OCI-LY7 (cell line): ENCODE measurements at regions not wholly inside any gene's neighbourhood (a gene's known extent, or its start where the extent isn't known, plus 50 kb on each side); places are given as distances from the start of the nearest gene placed in this dataset.

Experiments
- BruUV-seq: library from RNA; stranded (reverse); fragments of 400-500 nt; replicated peaks from 2 replicates; lab custom pipeline; 2021; lab: Mats Ljungman, UMichigan
- CTCF ChIA-PET: fragments of 300-600 bp; sonication (Branson Sonifier 250); formaldehyde crosslinking; loops from one replicate; lab custom pipeline; 2022; ENCODE audit warnings: antibody characterized with exemption; ENCODE audit not compliant: unreplicated experiment; lab: Charles Lee
- POLR2A ChIA-PET: fragments of 300-600 bp; sonication (Branson Sonifier 250); formaldehyde crosslinking; loops from one replicate; lab custom pipeline; 2022; ENCODE audit warnings: antibody characterized with exemption; lab: Charles Lee
- DNase-seq: peaks from one replicate; pipeline ENCODE4 v3.0.0-alpha.2; 2015; ENCODE audit warnings: low spot score
- H2AFZ ChIP-seq: fragments of 200-600 bp; sonication (generic), shearing (Covaris generic); 2 replicates; pipeline ENCODE4 v1.6.1; 2014; ENCODE audit warnings: mild to moderate bottlenecking, antibody characterized with exemption, low read length, moderate library complexity
- H3K27ac ChIP-seq: fragments of 200-600 bp; sonication (generic); 2 replicates; pipeline ENCODE4 v1.5.1; 2014; ENCODE audit warnings: mixed run types, low read depth, mild to moderate bottlenecking, moderate library complexity, low read length, inconsistent platforms; ENCODE audit not compliant: poor library complexity, severe bottlenecking
- H3K36me3 ChIP-seq: fragments of 200-600 bp; sonication (generic); 2 replicates; pipeline ENCODE4 v1.6.1; 2014; ENCODE audit warnings: mild to moderate bottlenecking, antibody characterized with exemption, low read length, moderate library complexity, mixed read lengths; ENCODE audit not compliant: insufficient read depth
- H3K4me1 ChIP-seq: fragments of 200-600 bp; sonication (generic); 2 replicates; pipeline ENCODE4 v1.5.1; 2014; ENCODE audit warnings: mild to moderate bottlenecking, low read length; ENCODE audit not compliant: insufficient read depth, poor library complexity, severe bottlenecking
- H3K4me2 ChIP-seq: fragments of 200-600 bp; sonication (generic); 2 replicates; pipeline ENCODE4 v1.6.1; 2014; ENCODE audit warnings: mild to moderate bottlenecking, low read length
- H3K4me3 ChIP-seq: fragments of 200-600 bp; sonication (generic); 2 replicates; pipeline ENCODE4 v1.5.1; 2014; ENCODE audit warnings: mild to moderate bottlenecking, low read depth, low read length; ENCODE audit not compliant: poor library complexity, severe bottlenecking
- H3K79me2 ChIP-seq: fragments of 200-600 bp; sonication (generic); 2 replicates; pipeline ENCODE4 v1.6.1; 2016; ENCODE audit warnings: low read depth, mild to moderate bottlenecking, low read length, moderate library complexity, mixed read lengths; ENCODE audit not compliant: insufficient read depth
- H3K9me2 ChIP-seq: fragments of 200-600 bp; sonication (generic); 2 replicates; pipeline ENCODE4 v1.6.1; 2016; ENCODE audit warnings: mild to moderate bottlenecking, low read length, mixed read lengths; ENCODE audit not compliant: insufficient read depth
- H3K9me3 ChIP-seq: fragments of 200-600 bp; sonication (generic); 2 replicates; pipeline ENCODE4 v1.6.1; 2014; ENCODE audit warnings: mild to moderate bottlenecking, mixed run types, low read length, mixed read lengths
- H4K20me1 ChIP-seq: fragments of 200-600 bp; sonication (generic); 2 replicates; pipeline ENCODE4 v1.6.1; 2014; ENCODE audit warnings: mild to moderate bottlenecking, antibody characterized with exemption, low read length, moderate library complexity, mixed read lengths; ENCODE audit not compliant: insufficient read depth
- CTCF ChIP-seq: fragments of 200-600 bp; sonication (generic); conservative IDR thresholded peaks from 2 replicates; pipeline ENCODE4 v1.5.1; 2014; ENCODE audit warnings: mild to moderate bottlenecking, antibody characterized with exemption, low read length, moderate library complexity, mixed read lengths
- EZH2phosphoT487 ChIP-seq: fragments of 200-600 bp; sonication (generic); IDR thresholded peaks from 2 replicates; pipeline ENCODE4 v1.6.1; 2018; ENCODE audit warnings: low read depth, borderline replicate concordance, mild to moderate bottlenecking, mixed run types, antibody characterized with exemption, low read length, moderate library complexity, mixed read lengths
- intact Hi-C: fragments of 100-400 bp; cut with micrococcal nuclease; formaldehyde crosslinking; loops from one replicate; pipeline ENCODE4 v1.10.0; 2022; ENCODE audit not compliant: unreplicated experiment

- DNase-seq: no peak
- no peaks in the 10 kb centered on the region for H3K36me3 ChIP-seq
- no peak overlapping the region for H2AFZ ChIP-seq
- ChIA-PET CTCF (no interaction called here), POLR2A (no interaction called here)
- no peaks in the 10 kb centered on the region for H3K79me2 ChIP-seq
- no peak overlapping the region for H3K4me3 ChIP-seq
- H3K9me2 ChIP-seq: no peaks in the 10 kb centered on the region
- H3K9me3 ChIP-seq: no peaks in the 10 kb centered on the region
- no peak overlapping the region for H3K27ac ChIP-seq
- H4K20me1 ChIP-seq: no peaks in the 10 kb centered on the region
- H3K4me2 ChIP-seq: no peak overlapping the region
- TF ChIP-seq EZH2phosphoT487: no peak
- no peak for TF ChIP-seq CTCF
- BruUV-seq: no TSS peak
- intact Hi-C loops: no loop called here
- no peaks in the 10 kb centered on the region for H3K4me1 ChIP-seq
Observed at GRCh38 chr12:86698641-86698980, 442.4 kb upstream of the MGAT4C start.

- no peaks in the 10 kb centered on the region for H3K36me3 ChIP-seq
- no peaks in the 10 kb centered on the region for H3K79me2 ChIP-seq
- intact Hi-C loops: no loop called here
- H3K27ac ChIP-seq: no peak overlapping the region
- CTCF ChIA-PET: no interaction called here
- no peak for DNase-seq
- BruUV-seq: no TSS peak
- POLR2A ChIA-PET: no interaction called here
- no peak overlapping the region for H3K4me2 ChIP-seq
- no peaks in the 10 kb centered on the region for H3K9me2 ChIP-seq
- H2AFZ ChIP-seq: no peak overlapping the region
- no peaks in the 10 kb centered on the region for H3K4me1 ChIP-seq
- no peaks in the 10 kb centered on the region for H4K20me1 ChIP-seq
- H3K9me3 ChIP-seq: no peaks in the 10 kb centered on the region
- no peak overlapping the region for H3K4me3 ChIP-seq
- TF ChIP-seq CTCF: no peak
- no peak for TF ChIP-seq EZH2phosphoT487
Observed at GRCh38 chr12:86697916-86698640, 441.9 kb upstream of the MGAT4C start.

- TF ChIP-seq EZH2phosphoT487 (no peak), CTCF (no peak)
- POLR2A ChIA-PET: no interaction called here
- Histone ChIP-seq H3K36me3 (no peaks in the 10 kb centered on the region), H3K4me2 (no peak overlapping the region), H3K4me3 (no peak overlapping the region), H3K79me2 (no peaks in the 10 kb centered on the region), H3K4me1 (no peaks in the 10 kb centered on the region), H3K27ac (no peak overlapping the region), H2AFZ (no peak overlapping the region), H3K9me3 (no peaks in the 10 kb centered on the region), H4K20me1 (no peaks in the 10 kb centered on the region), H3K9me2 (no peaks in the 10 kb centered on the region)
- intact Hi-C loops: no loop called here
- no peak for DNase-seq
- CTCF ChIA-PET: no interaction called here
- no TSS peak for BruUV-seq
Observed at GRCh38 chr12:86683568-86684304, 427.5 kb upstream of the MGAT4C start.
